Coronary artery (tissue), 2 donors: ENCODE measurements at regions not wholly inside any gene's neighbourhood (a gene's known extent, or its start where the extent isn't known, plus 50 kb on each side); places are given as distances from the start of the nearest gene placed in this dataset.

Experiments used
- DNase-seq: peaks from one replicate; pipeline ENCODE4 v3.0.0-alpha.2; 2017; ENCODE audit warnings: low spot score
- H3K27ac ChIP-seq, 2 donors: fragments of 200-600 bp; sonication (generic); one replicate each; pipeline ENCODE4 v1.5.1; 2016 to 2019
- H3K4me3 ChIP-seq: fragments of 200-600 bp; sonication (generic); 2 replicates; pipeline ENCODE4 v1.5.1; 2016; ENCODE audit warnings: mild to moderate bottlenecking, moderate library complexity
- TF ChIP-seq, protein P1 (sequence below): fragments of 200-600 bp; sonication (generic); IDR thresholded peaks from one replicate; pipeline ENCODE4 v1.5.1; 2019; ENCODE audit warnings: antibody characterized with exemption

DNA sequence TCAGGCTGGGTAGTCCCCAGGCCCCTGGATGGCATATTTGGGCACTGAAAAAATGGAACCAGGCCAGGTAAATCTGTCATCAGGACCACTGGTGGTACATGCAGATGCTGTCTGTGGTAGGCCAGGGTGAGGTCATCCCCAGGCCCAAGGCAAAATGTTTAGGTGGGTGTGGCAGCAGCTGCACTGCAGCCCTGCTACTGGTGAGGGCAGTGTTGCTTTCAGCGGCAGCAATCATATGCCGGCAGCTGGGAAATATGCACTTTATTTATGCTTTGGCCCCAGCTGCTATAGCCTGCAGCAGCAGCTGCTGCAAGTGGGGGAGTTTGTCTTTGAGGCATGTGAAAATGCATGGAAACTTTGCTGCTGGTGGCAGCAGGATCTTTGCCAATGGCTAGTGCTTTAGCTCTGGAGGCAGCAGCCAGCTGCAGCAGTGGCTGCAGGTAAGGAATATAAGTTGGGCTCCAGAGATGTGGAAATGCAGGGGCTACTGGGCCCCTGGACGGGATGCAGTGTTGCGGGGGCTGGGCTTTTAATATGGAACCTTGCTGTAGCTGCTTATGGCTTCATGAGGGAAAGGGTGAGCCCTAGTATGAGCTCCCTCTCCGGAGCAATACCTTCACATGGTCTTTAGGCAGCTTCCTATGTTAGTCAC, 365.7 kb upstream of the CADM1 start:
- H3K4me3 ChIP-seq = no peak overlapping the region
- TF ChIP-seq, protein P1, sequence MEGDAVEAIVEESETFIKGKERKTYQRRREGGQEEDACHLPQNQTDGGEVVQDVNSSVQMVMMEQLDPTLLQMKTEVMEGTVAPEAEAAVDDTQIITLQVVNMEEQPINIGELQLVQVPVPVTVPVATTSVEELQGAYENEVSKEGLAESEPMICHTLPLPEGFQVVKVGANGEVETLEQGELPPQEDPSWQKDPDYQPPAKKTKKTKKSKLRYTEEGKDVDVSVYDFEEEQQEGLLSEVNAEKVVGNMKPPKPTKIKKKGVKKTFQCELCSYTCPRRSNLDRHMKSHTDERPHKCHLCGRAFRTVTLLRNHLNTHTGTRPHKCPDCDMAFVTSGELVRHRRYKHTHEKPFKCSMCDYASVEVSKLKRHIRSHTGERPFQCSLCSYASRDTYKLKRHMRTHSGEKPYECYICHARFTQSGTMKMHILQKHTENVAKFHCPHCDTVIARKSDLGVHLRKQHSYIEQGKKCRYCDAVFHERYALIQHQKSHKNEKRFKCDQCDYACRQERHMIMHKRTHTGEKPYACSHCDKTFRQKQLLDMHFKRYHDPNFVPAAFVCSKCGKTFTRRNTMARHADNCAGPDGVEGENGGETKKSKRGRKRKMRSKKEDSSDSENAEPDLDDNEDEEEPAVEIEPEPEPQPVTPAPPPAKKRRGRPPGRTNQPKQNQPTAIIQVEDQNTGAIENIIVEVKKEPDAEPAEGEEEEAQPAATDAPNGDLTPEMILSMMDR = no peak
- DNase-seq = no peak
- H3K27ac ChIP-seq = no peak overlapping the region

DNA sequence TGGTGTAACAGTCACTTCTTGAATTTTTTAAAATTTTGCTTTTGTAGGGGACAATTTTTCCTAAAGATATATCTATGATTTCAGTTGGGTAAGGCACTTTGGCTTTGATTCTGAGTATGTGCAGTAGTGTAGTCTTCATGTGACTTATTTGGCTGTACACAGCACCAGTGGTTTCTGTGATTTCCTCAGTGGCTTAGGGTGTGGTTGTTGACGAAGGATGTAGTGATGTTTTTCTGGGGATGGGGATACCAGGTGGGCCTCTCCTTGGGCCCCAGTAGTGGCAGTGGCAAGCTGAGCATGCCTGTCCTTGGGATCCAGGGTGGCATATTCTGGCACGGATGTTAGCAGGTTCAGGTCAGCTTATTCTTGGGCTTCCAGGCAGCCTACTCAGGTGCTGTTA, 364.9 kb upstream of the CADM1 start:
- Histone ChIP-seq H3K27ac (no peak overlapping the region), H3K4me3 (no peak overlapping the region)
- DNase-seq = no peak
- TF ChIP-seq, protein P1 = no peak

DNA sequence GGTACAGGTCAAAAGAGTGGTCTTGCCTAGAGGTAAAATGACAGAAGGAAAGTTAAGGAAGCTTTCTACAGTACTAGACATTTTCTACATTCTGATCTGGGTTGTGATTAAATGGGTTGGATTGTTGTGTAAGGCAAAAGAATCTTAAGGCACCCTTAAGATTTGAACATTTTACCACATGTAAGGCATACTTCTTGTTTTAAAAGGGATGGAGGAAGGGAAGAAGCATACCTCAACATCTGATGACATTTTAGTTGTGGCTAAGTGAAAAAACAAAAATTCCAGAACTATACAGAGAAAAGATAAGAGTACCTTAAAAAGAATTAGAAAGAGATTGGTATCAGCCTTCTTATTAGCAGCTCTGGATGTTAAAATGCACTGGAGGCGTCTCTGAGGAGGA, 356.0 kb upstream of the CADM1 start:
- no peak for DNase-seq
- Histone ChIP-seq H3K27ac (no peak overlapping the region), H3K4me3 (no peak overlapping the region)
- TF ChIP-seq, protein P1 = no peak

DNA sequence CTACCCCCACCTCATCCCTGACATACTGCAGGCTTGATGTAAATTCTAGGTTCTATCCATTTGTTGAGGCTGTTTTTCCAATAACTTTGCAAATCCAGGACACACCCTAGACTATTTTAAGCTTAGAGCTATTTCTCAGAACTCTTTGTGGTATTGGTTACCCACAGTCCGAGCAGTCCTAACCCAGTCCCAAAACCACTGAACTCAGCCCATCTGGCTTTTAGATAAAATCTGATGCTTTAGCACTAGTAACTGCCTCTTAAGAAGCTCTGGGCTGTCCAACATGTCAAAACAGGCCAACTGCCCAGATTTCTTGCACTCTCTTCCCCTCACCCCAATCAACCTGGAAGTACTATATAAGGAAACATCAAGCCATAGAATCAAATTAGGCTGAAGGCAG, 344.4 kb upstream of the CADM1 start:
- TF ChIP-seq, protein P1 = no peak
- DNase-seq = no peak
- H3K27ac ChIP-seq = no peak overlapping the region

DNA sequence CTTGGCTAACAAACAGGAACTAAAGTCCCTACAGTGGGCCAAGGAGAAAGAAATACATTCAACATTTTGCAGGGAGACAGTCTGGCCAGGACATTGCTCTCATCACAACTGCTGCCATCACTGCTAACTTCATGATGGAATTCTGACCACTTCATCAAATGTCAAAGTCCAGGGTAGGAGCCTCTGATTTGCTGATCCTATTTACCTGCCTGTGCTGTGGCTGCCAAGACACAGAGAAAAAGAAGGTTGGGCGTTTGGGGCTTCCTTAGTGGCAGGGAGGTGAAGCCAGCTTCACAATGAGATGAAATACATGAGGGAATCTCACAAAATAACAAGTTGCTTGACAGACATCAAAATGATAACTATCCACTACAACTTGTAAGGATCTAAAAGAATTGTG, 343.9 kb upstream of the CADM1 start:
- TF ChIP-seq, protein P1 = no peak
- Histone ChIP-seq H3K4me3 (no peak overlapping the region), H3K27ac (no peak overlapping the region)
- no peak for DNase-seq

More for the DNA sequence above, 344.4 kb upstream of the CADM1 start:
- H3K4me3 ChIP-seq = no peak overlapping the region

DNA sequence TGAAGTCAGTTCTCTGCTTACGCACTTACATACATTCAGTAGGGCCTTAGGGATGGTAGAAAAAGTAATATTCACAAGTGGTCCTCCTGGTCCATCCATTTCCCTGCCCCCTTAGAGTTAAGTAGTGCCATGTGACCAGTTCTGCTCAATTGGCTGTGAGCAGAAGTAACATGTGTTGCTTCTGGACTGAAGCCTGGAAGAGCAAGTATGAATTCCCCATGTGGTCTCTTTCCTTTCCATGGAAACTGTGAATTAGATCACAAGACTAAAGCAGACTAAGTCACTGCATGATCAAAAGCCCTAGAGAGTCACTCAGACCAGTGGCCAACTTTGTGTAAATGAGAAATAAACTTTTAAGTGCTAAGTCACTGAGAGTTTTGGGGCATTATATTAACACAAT, 341.7 kb upstream of the CADM1 start:
- no peak for DNase-seq
- H3K27ac ChIP-seq = no peak overlapping the region
- TF ChIP-seq, protein P1 = no peak
- no peak overlapping the region for H3K4me3 ChIP-seq

DNA sequence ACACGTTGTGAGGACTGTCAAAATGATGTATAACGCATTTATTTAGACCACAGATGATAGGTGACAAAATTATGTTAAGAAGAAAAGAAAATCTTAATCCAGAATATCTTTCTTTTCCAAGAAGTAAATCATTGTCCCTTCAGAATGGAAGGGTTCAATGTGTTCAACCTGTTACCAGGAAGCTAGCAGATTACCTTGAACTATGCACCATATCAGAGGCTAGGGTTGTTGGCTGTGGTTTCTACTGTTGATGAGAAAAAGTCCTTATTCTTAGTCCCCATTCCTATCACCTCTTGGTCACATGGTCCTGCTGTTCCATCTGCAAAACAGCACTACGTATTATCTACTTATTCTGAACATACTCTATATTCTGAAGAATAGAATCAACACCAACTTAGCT, 339.5 kb upstream of the CADM1 start:
- no peak overlapping the region for H3K27ac ChIP-seq
- no peak for DNase-seq
- H3K4me3 ChIP-seq = no peak overlapping the region
- TF ChIP-seq, protein P1 = no peak
